ENCODE measurements at regions not wholly inside any gene's neighbourhood (a gene's known extent, or its start where the extent isn't known, plus 50 kb on each side); places are given as distances from the start of the nearest gene placed in this dataset.

GRCh38 chr3:98964784-98965183 is 63.3 kb upstream of the DCBLD2 start:
- TF ChIP-seq TEAD4 (IDR thresholded peaks at IDR 0.05) = no peak
- TF ChIP-seq, protein P1, sequence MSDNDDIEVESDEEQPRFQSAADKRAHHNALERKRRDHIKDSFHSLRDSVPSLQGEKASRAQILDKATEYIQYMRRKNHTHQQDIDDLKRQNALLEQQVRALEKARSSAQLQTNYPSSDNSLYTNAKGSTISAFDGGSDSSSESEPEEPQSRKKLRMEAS (IDR thresholded peaks at IDR 0.05) = no peak
- TF ChIP-seq EP300 (IDR thresholded peaks at IDR 0.05; ENCODE audit: borderline replicate concordance) = no peak
- TF ChIP-seq YY1 (IDR thresholded peaks at IDR 0.05; ENCODE audit: low read depth) = no peak
- TF ChIP-seq REST (IDR thresholded peaks at IDR 0.05; ENCODE audit: low read depth) = no peak
- no peak for TF ChIP-seq FOXM1 (IDR thresholded peaks at IDR 0.05; ENCODE audit: borderline replicate concordance, low read depth)
- no peak for TF ChIP-seq TAF1 (IDR thresholded peaks at IDR 0.05; ENCODE audit: low read depth)
- no peak for TF ChIP-seq USF1 (IDR thresholded peaks at IDR 0.05)
- no peak for TF ChIP-seq EGR1 (IDR thresholded peaks at IDR 0.05)
- no peak for TF ChIP-seq NFIC (IDR thresholded peaks at IDR 0.05)
- no peak for TF ChIP-seq CEBPB (IDR thresholded peaks at IDR 0.05)
- no peak for TF ChIP-seq ZBTB7A (IDR thresholded peaks at IDR 0.05; ENCODE audit: low read depth)

Data from Ishikawa (cell line).